GM12872 (cell line): ENCODE measurements at regions not wholly inside any gene's neighbourhood (a gene's known extent, or its start where the extent isn't known, plus 50 kb on each side); places are given as distances from the start of the nearest gene placed in this dataset.

Source experiments
- CTCF ChIP-seq: IDR thresholded peaks from 3 replicates; pipeline ENCODE4 v1.5.1; 2011; ENCODE audit warnings: low read depth, mild to moderate bottlenecking, low read length, moderate library complexity; ENCODE audit not compliant: insufficient read depth

GRCh38 chr11:128182844-128183243 is 404.5 kb downstream of the ETS1 start:
- no peak for TF ChIP-seq CTCF

GRCh38 chr11:128181984-128182383 is 405.4 kb downstream of the ETS1 start:
- TF ChIP-seq CTCF = no peak

GRCh38 chr11:128181088-128181480 is 406.3 kb downstream of the ETS1 start:
- no peak for TF ChIP-seq CTCF

GRCh38 chr11:128180441-128181087 is 406.8 kb downstream of the ETS1 start:
- TF ChIP-seq CTCF = no peak

- TF ChIP-seq CTCF = no peak
Measured at GRCh38 chr11:128179512-128179911, 407.8 kb downstream of the ETS1 start.

- TF ChIP-seq CTCF = no peak
Measured at GRCh38 chr11:128179039-128179438, 408.3 kb downstream of the ETS1 start.

GRCh38 chr11:128174465-128175291 is 412.7 kb downstream of the ETS1 start:
- no peak for TF ChIP-seq CTCF
